ENCODE measurements at regions not wholly inside any gene's neighbourhood (a gene's known extent, or its start where the extent isn't known, plus 50 kb on each side); places are given as distances from the start of the nearest gene placed in this dataset.

- Mint-ChIP-seq H3K27ac (ENCODE audit: low read depth, unreplicated experiment) (no peak overlapping the region), H3K4me3 (ENCODE audit: unreplicated experiment) (no peak overlapping the region), H3K36me3 (ENCODE audit: insufficient read depth, unreplicated experiment) (no peaks in the 10 kb centered on the region), H3K9me3 (ENCODE audit: unreplicated experiment) (peaks cover 6% of the 10 kb centered on the region), H3K27me3 (ENCODE audit: insufficient read depth, unreplicated experiment) (no peaks in the 10 kb centered on the region), H3K4me1 (ENCODE audit: insufficient read depth, unreplicated experiment) (no peaks in the 10 kb centered on the region)
- no peak for TF ChIP-seq CTCF (IDR thresholded peaks at IDR 0.05; ENCODE audit: unreplicated experiment)
- intact Hi-C loops (cut with micrococcal nuclease), result no loop called here
- POLR2A ChIA-PET, result no interaction called here
- no peak for DNase-seq (ENCODE audit: unreplicated experiment)
- no TSS peak for BruUV-seq (replicated peaks)
- CTCF ChIA-PET, result no interaction called here
Observed at GRCh38 chrX:790041-790506, 159.5 kb downstream of the SHOX start.

GRCh38 chrX:789096-789495 is 158.5 kb downstream of the SHOX start:
- peaks cover 10% of the 10 kb centered on the region for H3K9me3 Mint-ChIP-seq (ENCODE audit: unreplicated experiment)
- POLR2A ChIA-PET, result no interaction called here
- no peaks in the 10 kb centered on the region for H3K4me1 Mint-ChIP-seq (ENCODE audit: insufficient read depth, unreplicated experiment)
- CTCF ChIA-PET, result no interaction called here
- no peak overlapping the region for H3K4me3 Mint-ChIP-seq (ENCODE audit: unreplicated experiment)
- DNase-seq (ENCODE audit: unreplicated experiment), result no peak
- intact Hi-C loops (cut with micrococcal nuclease), result no loop called here
- no peaks in the 10 kb centered on the region for H3K27me3 Mint-ChIP-seq (ENCODE audit: insufficient read depth, unreplicated experiment)
- TF ChIP-seq CTCF (IDR thresholded peaks at IDR 0.05; ENCODE audit: unreplicated experiment), result no peak
- no peaks in the 10 kb centered on the region for H3K36me3 Mint-ChIP-seq (ENCODE audit: insufficient read depth, unreplicated experiment)
- no peak overlapping the region for H3K27ac Mint-ChIP-seq (ENCODE audit: low read depth, unreplicated experiment)
- BruUV-seq (replicated peaks), result no TSS peak

GRCh38 chrX:786441-786881 is 155.9 kb downstream of the SHOX start:
- intact Hi-C loops (cut with micrococcal nuclease), result no loop called here
- ChIA-PET POLR2A (no interaction called here), CTCF (no interaction called here)
- BruUV-seq (replicated peaks), result no TSS peak
- Mint-ChIP-seq H3K9me3 (ENCODE audit: unreplicated experiment) (peaks cover 10% of the 10 kb centered on the region), H3K4me1 (ENCODE audit: insufficient read depth, unreplicated experiment) (no peaks in the 10 kb centered on the region), H3K4me3 (ENCODE audit: unreplicated experiment) (no peak overlapping the region), H3K27me3 (ENCODE audit: insufficient read depth, unreplicated experiment) (no peaks in the 10 kb centered on the region), H3K36me3 (ENCODE audit: insufficient read depth, unreplicated experiment) (no peaks in the 10 kb centered on the region), H3K27ac (ENCODE audit: low read depth, unreplicated experiment) (no peak overlapping the region)
- no peak for DNase-seq (ENCODE audit: unreplicated experiment)
- no peak for TF ChIP-seq CTCF (IDR thresholded peaks at IDR 0.05; ENCODE audit: unreplicated experiment)

- ChIA-PET CTCF (no interaction called here), POLR2A (no interaction called here)
- Mint-ChIP-seq H3K9me3 (ENCODE audit: unreplicated experiment) (peaks cover 22% of the 10 kb centered on the region), H3K4me1 (ENCODE audit: insufficient read depth, unreplicated experiment) (no peaks in the 10 kb centered on the region), H3K4me3 (ENCODE audit: unreplicated experiment) (no peak overlapping the region), H3K27ac (ENCODE audit: low read depth, unreplicated experiment) (no peak overlapping the region), H3K27me3 (ENCODE audit: insufficient read depth, unreplicated experiment) (no peaks in the 10 kb centered on the region), H3K36me3 (ENCODE audit: insufficient read depth, unreplicated experiment) (no peaks in the 10 kb centered on the region)
- DNase-seq (ENCODE audit: unreplicated experiment), result no peak
- no TSS peak for BruUV-seq (replicated peaks)
- no peak for TF ChIP-seq CTCF (IDR thresholded peaks at IDR 0.05; ENCODE audit: unreplicated experiment)
- intact Hi-C loops (cut with micrococcal nuclease), result no loop called here
Observed at GRCh38 chrX:784829-785228, 154.2 kb downstream of the SHOX start.
